ENCODE measurements at regions not wholly inside any gene's neighbourhood (a gene's known extent, or its start where the extent isn't known, plus 50 kb on each side); places are given as distances from the start of the nearest gene placed in this dataset.
"Not testable (repeated sequence)": the region's sequence is repeated elsewhere in the genome, so short reads cannot be mapped to it uniquely, and the experiment has no call there.

GRCh38 chr9:65405253-65405652, 120.2 kb upstream of the FOXD4L5 start:
- Histone ChIP-seq H3K4me1 (ENCODE audit: insufficient read depth, low read length, poor library complexity, severe bottlenecking) (no peaks in the 10 kb centered on the region), H3K36me3 (ENCODE audit: insufficient read depth, low read length) (no peaks in the 10 kb centered on the region), H3K4me3 (ENCODE audit: low read length, poor library complexity, severe bottlenecking) (no peak overlapping the region), H3K4me2 (ENCODE audit: low read depth, low read length, poor library complexity, severe bottlenecking) (no peak overlapping the region), H3F3A (ENCODE audit: low read depth) (no peaks in the 10 kb centered on the region), H3K9me2 (replicated peaks; ENCODE audit: low read depth, low read length) (no peaks in the 10 kb centered on the region), H2AFZ (ENCODE audit: low read length) (no peak overlapping the region), H3K9me3 (ENCODE audit: insufficient read depth, low read depth, low read length) (peaks cover 11% of the 10 kb centered on the region; the same call in 1 of the 2 replicates), H3K27me3 (ENCODE audit: insufficient read depth, low read length, poor library complexity, severe bottlenecking) (no peaks in the 10 kb centered on the region), H3K79me2 (ENCODE audit: insufficient read depth, low read length) (no peaks in the 10 kb centered on the region), H4K20me1 (ENCODE audit: insufficient read depth, low read length, poor library complexity, severe bottlenecking) (no peaks in the 10 kb centered on the region), H3K9ac (ENCODE audit: low read depth, low read length, poor library complexity, severe bottlenecking) (no peak overlapping the region)
- no peak for TF ChIP-seq EZH2phosphoT487 (IDR thresholded peaks at IDR 0.05; ENCODE audit: borderline replicate concordance)
- no peak for TF ChIP-seq CTCF (conservative IDR thresholded peaks at IDR 0.05; ENCODE audit: low read length)

- H3K9me3 ChIP-seq (ENCODE audit: insufficient read depth, low read depth, low read length), result peaks cover 3% of the 10 kb centered on the region; the same call in 1 of the 2 replicates
- H4K20me1 ChIP-seq (ENCODE audit: insufficient read depth, low read length, poor library complexity, severe bottlenecking), result no peaks in the 10 kb centered on the region
- no peaks in the 10 kb centered on the region for H3K27me3 ChIP-seq (ENCODE audit: insufficient read depth, low read length, poor library complexity, severe bottlenecking)
- H3K9me2 ChIP-seq (replicated peaks; ENCODE audit: low read depth, low read length), result no peaks in the 10 kb centered on the region
- TF ChIP-seq EZH2phosphoT487 (IDR thresholded peaks at IDR 0.05; ENCODE audit: borderline replicate concordance) (no peak), CTCF (conservative IDR thresholded peaks at IDR 0.05; ENCODE audit: low read length) (no peak)
- no peak overlapping the region for H3K4me3 ChIP-seq (ENCODE audit: low read length, poor library complexity, severe bottlenecking)
- no peaks in the 10 kb centered on the region for H3F3A ChIP-seq (ENCODE audit: low read depth)
- H3K4me1 ChIP-seq (ENCODE audit: insufficient read depth, low read length, poor library complexity, severe bottlenecking), result no peaks in the 10 kb centered on the region
- no peak overlapping the region for H3K4me2 ChIP-seq (ENCODE audit: low read depth, low read length, poor library complexity, severe bottlenecking)
- no peaks in the 10 kb centered on the region for H3K36me3 ChIP-seq (ENCODE audit: insufficient read depth, low read length)
- no peaks in the 10 kb centered on the region for H3K79me2 ChIP-seq (ENCODE audit: insufficient read depth, low read length)
- H2AFZ ChIP-seq (ENCODE audit: low read length), result no peak overlapping the region
- H3K9ac ChIP-seq (ENCODE audit: low read depth, low read length, poor library complexity, severe bottlenecking), result no peak overlapping the region
Observed at GRCh38 chr9:65404232-65405006, 119.4 kb upstream of the FOXD4L5 start.

GRCh38 chr9:65403721-65404120, 118.7 kb upstream of the FOXD4L5 start:
- Histone ChIP-seq H3K79me2 (ENCODE audit: insufficient read depth, low read length) (no peaks in the 10 kb centered on the region), H3K9ac (ENCODE audit: low read depth, low read length, poor library complexity, severe bottlenecking) (no peak overlapping the region), H4K20me1 (ENCODE audit: insufficient read depth, low read length, poor library complexity, severe bottlenecking) (no peaks in the 10 kb centered on the region), H3K9me3 (ENCODE audit: insufficient read depth, low read depth, low read length) (peaks cover 3% of the 10 kb centered on the region; the same call in 1 of the 2 replicates), H3K27me3 (ENCODE audit: insufficient read depth, low read length, poor library complexity, severe bottlenecking) (no peaks in the 10 kb centered on the region), H3K9me2 (replicated peaks; ENCODE audit: low read depth, low read length) (no peaks in the 10 kb centered on the region), H3F3A (ENCODE audit: low read depth) (no peaks in the 10 kb centered on the region), H3K4me3 (ENCODE audit: low read length, poor library complexity, severe bottlenecking) (no peak overlapping the region), H2AFZ (ENCODE audit: low read length) (no peak overlapping the region), H3K4me2 (ENCODE audit: low read depth, low read length, poor library complexity, severe bottlenecking) (no peak overlapping the region), H3K36me3 (ENCODE audit: insufficient read depth, low read length) (no peaks in the 10 kb centered on the region), H3K4me1 (ENCODE audit: insufficient read depth, low read length, poor library complexity, severe bottlenecking) (no peaks in the 10 kb centered on the region)
- TF ChIP-seq EZH2phosphoT487 (IDR thresholded peaks at IDR 0.05; ENCODE audit: borderline replicate concordance) (no peak), CTCF (conservative IDR thresholded peaks at IDR 0.05; ENCODE audit: low read length) (no peak)

GRCh38 chr9:65403072-65403471, 118.1 kb upstream of the FOXD4L5 start:
- H3K4me1 ChIP-seq (ENCODE audit: insufficient read depth, low read length, poor library complexity, severe bottlenecking); H3F3A ChIP-seq (ENCODE audit: low read depth); H3K4me2 ChIP-seq (ENCODE audit: low read depth, low read length, poor library complexity, severe bottlenecking); H4K20me1 ChIP-seq (ENCODE audit: insufficient read depth, low read length, poor library complexity, severe bottlenecking); H3K27me3 ChIP-seq (ENCODE audit: insufficient read depth, low read length, poor library complexity, severe bottlenecking); H3K9ac ChIP-seq (ENCODE audit: low read depth, low read length, poor library complexity, severe bottlenecking); H3K4me3 ChIP-seq (ENCODE audit: low read length, poor library complexity, severe bottlenecking); H3K9me3 ChIP-seq (ENCODE audit: insufficient read depth, low read depth, low read length); H3K36me3 ChIP-seq (ENCODE audit: insufficient read depth, low read length); H3K79me2 ChIP-seq (ENCODE audit: insufficient read depth, low read length); H2AFZ ChIP-seq (ENCODE audit: low read length); H3K9me2 ChIP-seq (replicated peaks; ENCODE audit: low read depth, low read length): not testable (repeated sequence)

GRCh38 chr9:65402206-65402870, 117.3 kb upstream of the FOXD4L5 start:
- not testable (repeated sequence) for H3K4me2 ChIP-seq (ENCODE audit: low read depth, low read length, poor library complexity, severe bottlenecking); H3K9ac ChIP-seq (ENCODE audit: low read depth, low read length, poor library complexity, severe bottlenecking); H3K4me3 ChIP-seq (ENCODE audit: low read length, poor library complexity, severe bottlenecking); H3K27me3 ChIP-seq (ENCODE audit: insufficient read depth, low read length, poor library complexity, severe bottlenecking); H3F3A ChIP-seq (ENCODE audit: low read depth); H3K79me2 ChIP-seq (ENCODE audit: insufficient read depth, low read length); H2AFZ ChIP-seq (ENCODE audit: low read length); H3K4me1 ChIP-seq (ENCODE audit: insufficient read depth, low read length, poor library complexity, severe bottlenecking); H3K36me3 ChIP-seq (ENCODE audit: insufficient read depth, low read length); H3K9me2 ChIP-seq (replicated peaks; ENCODE audit: low read depth, low read length); H3K9me3 ChIP-seq (ENCODE audit: insufficient read depth, low read depth, low read length); H4K20me1 ChIP-seq (ENCODE audit: insufficient read depth, low read length, poor library complexity, severe bottlenecking)
